ENCODE measurements at regions not wholly inside any gene's neighbourhood (a gene's known extent, or its start where the extent isn't known, plus 50 kb on each side); places are given as distances from the start of the nearest gene placed in this dataset.

DNA sequence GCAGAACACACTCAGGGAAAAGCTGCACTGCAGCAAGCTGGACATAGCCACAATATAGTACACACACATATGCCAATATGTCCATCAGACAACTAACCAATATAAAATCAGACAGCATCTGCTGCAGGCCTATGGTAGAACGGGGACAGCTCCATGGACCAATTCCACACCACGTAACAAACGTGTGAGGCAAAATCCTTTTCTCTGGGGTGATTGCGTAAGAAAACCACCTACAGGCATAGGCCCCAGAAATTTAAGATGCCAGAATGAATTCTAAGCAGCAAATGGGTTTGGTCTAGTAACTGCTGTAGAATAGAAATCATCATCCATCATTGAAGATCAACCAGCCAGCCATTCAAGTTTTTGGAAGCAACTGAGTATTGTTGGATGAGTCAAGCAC lies 368.9 kb upstream of the TMPO start:
- TF ChIP-seq, protein P1, sequence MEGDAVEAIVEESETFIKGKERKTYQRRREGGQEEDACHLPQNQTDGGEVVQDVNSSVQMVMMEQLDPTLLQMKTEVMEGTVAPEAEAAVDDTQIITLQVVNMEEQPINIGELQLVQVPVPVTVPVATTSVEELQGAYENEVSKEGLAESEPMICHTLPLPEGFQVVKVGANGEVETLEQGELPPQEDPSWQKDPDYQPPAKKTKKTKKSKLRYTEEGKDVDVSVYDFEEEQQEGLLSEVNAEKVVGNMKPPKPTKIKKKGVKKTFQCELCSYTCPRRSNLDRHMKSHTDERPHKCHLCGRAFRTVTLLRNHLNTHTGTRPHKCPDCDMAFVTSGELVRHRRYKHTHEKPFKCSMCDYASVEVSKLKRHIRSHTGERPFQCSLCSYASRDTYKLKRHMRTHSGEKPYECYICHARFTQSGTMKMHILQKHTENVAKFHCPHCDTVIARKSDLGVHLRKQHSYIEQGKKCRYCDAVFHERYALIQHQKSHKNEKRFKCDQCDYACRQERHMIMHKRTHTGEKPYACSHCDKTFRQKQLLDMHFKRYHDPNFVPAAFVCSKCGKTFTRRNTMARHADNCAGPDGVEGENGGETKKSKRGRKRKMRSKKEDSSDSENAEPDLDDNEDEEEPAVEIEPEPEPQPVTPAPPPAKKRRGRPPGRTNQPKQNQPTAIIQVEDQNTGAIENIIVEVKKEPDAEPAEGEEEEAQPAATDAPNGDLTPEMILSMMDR (IDR thresholded peaks at IDR 0.05; ENCODE audit: insufficient read depth, low read depth, low read length, missing control alignments), result no peak
- H3K4me3 ChIP-seq (ENCODE audit: low read length), result no peak overlapping the region
- DNase-seq (ENCODE audit: low read depth), result no peak

DNA sequence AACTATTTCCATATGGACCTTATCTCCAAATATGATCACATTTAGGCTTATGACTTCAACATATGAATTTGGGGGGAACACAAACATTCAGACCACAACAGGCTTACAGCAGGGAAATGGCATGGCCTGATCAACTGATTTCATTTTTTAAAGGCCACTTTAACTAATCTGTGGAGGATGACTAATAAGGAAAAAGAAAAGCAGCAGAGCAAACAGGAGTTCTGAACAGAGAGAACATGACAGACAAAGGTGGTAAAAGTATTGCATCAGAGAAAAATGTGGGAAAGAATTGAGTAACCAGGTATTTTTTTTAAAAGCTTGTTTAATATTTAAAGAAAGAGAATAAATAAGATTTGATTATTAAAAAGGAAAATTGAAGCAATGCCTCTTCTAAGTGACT lies 366.1 kb upstream of the TMPO start:
- no peak overlapping the region for H3K4me3 ChIP-seq (ENCODE audit: low read length)
- TF ChIP-seq, protein P1 (IDR thresholded peaks at IDR 0.05; ENCODE audit: insufficient read depth, low read depth, low read length, missing control alignments), result no peak
- DNase-seq (ENCODE audit: low read depth), result peak; percentile 12

DNA sequence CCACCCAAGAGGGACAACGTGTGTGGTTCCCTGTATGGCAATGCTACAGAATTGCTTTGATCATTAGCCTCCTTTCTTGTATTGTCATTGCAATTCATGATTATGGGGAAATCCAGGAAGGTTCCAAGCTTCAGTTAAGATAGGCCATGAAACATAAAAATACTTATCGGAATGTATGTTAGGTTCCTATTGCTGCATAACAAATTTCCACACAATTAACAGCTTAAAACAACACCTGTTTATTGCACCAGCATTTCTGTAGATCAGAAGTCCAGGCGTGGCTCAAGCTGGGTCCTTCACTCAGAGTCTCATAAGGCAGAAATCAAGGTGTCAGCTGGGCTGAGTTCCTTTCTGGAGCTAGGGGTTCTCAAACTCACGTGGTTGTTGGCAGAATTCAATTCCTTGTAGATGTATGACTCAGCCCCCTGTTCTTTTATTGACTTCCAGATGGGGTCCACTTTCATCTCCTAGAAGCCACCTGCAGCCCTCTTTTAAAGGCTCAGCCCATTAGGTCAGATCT lies 365.6 kb upstream of the TMPO start:
- H3K4me3 ChIP-seq (ENCODE audit: low read length), result no peak overlapping the region
- no peak for DNase-seq (ENCODE audit: low read depth)
- TF ChIP-seq, protein P1 (IDR thresholded peaks at IDR 0.05; ENCODE audit: insufficient read depth, low read depth, low read length, missing control alignments), result no peak

DNA sequence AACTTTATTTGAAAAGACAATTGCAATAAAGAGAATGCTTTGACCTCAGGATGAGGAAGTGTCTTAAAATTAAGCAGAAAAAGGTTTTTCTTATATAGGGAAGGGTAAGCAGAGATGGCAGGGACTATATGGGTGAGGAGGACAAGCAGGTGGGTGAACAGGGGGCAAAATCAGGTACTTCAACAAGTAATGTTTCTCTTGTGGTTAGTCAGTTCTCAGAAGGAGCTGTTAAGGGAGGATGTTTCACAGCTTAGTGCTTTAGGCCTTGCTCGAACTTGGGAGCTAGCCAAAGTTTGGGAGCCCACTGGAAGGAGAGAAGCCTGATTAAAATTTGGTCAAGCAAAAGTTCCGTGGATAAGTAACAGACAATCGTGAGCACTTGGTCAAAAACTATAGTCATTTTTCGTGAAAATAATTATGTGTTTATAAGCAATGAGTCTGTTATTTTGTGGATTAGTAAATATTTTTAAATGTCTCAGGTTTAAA lies 364.2 kb upstream of the TMPO start:
- H3K4me3 ChIP-seq (ENCODE audit: low read length), result no peak overlapping the region
- DNase-seq (ENCODE audit: low read depth), result no peak
- TF ChIP-seq, protein P1 (IDR thresholded peaks at IDR 0.05; ENCODE audit: insufficient read depth, low read depth, low read length, missing control alignments), result no peak

DNA sequence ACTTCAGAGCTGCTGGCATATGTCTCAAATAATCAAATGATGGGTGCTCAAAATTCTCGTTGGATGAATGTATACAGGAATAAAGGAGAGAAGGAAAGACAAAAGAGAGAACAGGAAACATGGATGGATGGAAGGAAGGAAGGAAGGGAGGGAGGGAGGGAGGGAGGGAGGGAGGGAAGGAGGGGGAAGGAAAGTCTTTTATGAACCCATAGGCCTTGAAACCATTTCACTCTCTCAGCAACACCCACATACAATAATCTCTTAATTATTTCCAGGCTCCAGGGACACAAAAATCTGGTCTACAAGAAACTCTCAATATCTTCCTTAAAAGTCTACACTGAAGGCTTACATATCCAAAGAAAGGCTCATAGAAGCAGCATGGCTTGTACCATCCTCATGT lies 363.4 kb upstream of the TMPO start:
- no peak overlapping the region for H3K4me3 ChIP-seq (ENCODE audit: low read length)
- TF ChIP-seq, protein P1 (IDR thresholded peaks at IDR 0.05; ENCODE audit: insufficient read depth, low read depth, low read length, missing control alignments), result no peak
- DNase-seq (ENCODE audit: low read depth), result no peak

DNA sequence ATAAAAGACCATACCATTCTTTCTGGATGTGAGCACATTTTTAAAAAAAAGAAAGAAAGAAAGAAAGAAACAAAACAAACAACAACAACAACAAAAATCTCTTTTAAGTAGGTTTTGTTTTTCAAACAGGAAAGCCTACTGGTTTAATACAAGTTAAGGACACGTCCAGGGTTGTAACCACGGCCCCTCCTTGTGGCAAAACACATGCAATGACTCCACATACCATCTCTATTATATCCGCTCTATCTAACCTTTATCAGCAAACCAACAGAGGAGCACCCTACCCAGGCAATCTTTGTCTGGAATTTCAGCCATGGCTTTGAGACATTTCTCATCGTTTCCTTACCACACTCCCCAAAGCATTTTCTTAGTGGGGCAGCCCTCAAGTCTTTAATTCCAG lies 360.5 kb upstream of the TMPO start:
- TF ChIP-seq, protein P1 (IDR thresholded peaks at IDR 0.05; ENCODE audit: insufficient read depth, low read depth, low read length, missing control alignments), result peak; percentile 38
- DNase-seq (ENCODE audit: low read depth), result peak; percentile 13
- H3K4me3 ChIP-seq (ENCODE audit: low read length), result no peak overlapping the region

DNA sequence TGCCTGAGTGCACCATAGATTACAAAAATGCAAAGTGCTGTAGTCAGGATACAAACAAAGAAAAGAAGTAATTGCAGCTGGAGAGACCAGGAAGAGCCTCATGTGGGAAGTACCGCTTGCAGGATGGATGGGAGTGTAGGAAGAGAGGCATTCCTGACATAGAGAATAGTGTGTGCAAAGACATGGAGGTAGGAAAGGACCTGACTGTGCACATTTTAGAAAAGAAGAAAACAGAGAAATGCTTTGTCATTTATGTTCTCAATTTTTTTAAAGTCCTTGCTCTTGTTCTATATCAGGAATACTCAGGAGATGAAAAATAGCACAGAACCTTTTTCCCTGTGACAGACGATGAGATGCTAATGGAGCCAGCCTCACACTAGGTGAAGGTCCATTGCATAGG lies 358.7 kb upstream of the TMPO start:
- no peak for DNase-seq (ENCODE audit: low read depth)
- no peak overlapping the region for H3K4me3 ChIP-seq (ENCODE audit: low read length)
- TF ChIP-seq, protein P1 (IDR thresholded peaks at IDR 0.05; ENCODE audit: insufficient read depth, low read depth, low read length, missing control alignments), result no peak
